ENCODE measurements at regions not wholly inside any gene's neighbourhood (a gene's known extent, or its start where the extent isn't known, plus 50 kb on each side); places are given as distances from the start of the nearest gene placed in this dataset.
"Not testable (repeated sequence)": the region's sequence is repeated elsewhere in the genome, so short reads cannot be mapped to it uniquely, and the experiment has no call there.

GRCh38 chr9:67529834-67530233, 328.9 kb upstream of the ANKRD20A1 start:
- H3K4me1 ChIP-seq (ENCODE audit: control insufficient read depth in 2 of 3, insufficient read depth in 2 of 3, low read depth in 1 of 3, low read length in 3 of 3); H3K9ac ChIP-seq (ENCODE audit: low read length in 3 of 3); FAIRE-seq; H3K4me3 ChIP-seq (ENCODE audit: low read length in 3 of 3); H3K36me3 ChIP-seq (ENCODE audit: control insufficient read depth in 2 of 3, insufficient read depth in 3 of 3, low read length in 3 of 3); H3K27me3 ChIP-seq (ENCODE audit: control insufficient read depth, insufficient read depth, low read length); intact Hi-C loops (cut with DNase I); H3K27ac ChIP-seq (ENCODE audit: low read depth in 2 of 2, low read length in 2 of 2); H3K9me3 ChIP-seq (ENCODE audit: control insufficient read depth in 2 of 3, insufficient read depth in 1 of 3, low read length in 3 of 3); DNase-seq: not testable (repeated sequence)

GRCh38 chr9:67516938-67517337, 341.8 kb upstream of the ANKRD20A1 start:
- H3K4me1 ChIP-seq (ENCODE audit: control insufficient read depth in 2 of 3, insufficient read depth in 2 of 3, low read depth in 1 of 3, low read length in 3 of 3); H3K27ac ChIP-seq (ENCODE audit: low read depth in 2 of 2, low read length in 2 of 2); H3K36me3 ChIP-seq (ENCODE audit: control insufficient read depth in 2 of 3, insufficient read depth in 3 of 3, low read length in 3 of 3); H3K9ac ChIP-seq (ENCODE audit: low read length in 3 of 3); DNase-seq; H3K9me3 ChIP-seq (ENCODE audit: control insufficient read depth in 2 of 3, insufficient read depth in 1 of 3, low read length in 3 of 3); intact Hi-C loops (cut with DNase I); H3K4me3 ChIP-seq (ENCODE audit: low read length in 3 of 3); FAIRE-seq; H3K27me3 ChIP-seq (ENCODE audit: control insufficient read depth, insufficient read depth, low read length): not testable (repeated sequence)

GRCh38 chr9:67514587-67514986, 344.1 kb upstream of the ANKRD20A1 start:
- H3K4me1 ChIP-seq (ENCODE audit: control insufficient read depth in 2 of 3, insufficient read depth in 2 of 3, low read depth in 1 of 3, low read length in 3 of 3); DNase-seq; H3K27ac ChIP-seq (ENCODE audit: low read depth in 2 of 2, low read length in 2 of 2); H3K36me3 ChIP-seq (ENCODE audit: control insufficient read depth in 2 of 3, insufficient read depth in 3 of 3, low read length in 3 of 3); H3K9ac ChIP-seq (ENCODE audit: low read length in 3 of 3); H3K27me3 ChIP-seq (ENCODE audit: control insufficient read depth, insufficient read depth, low read length); FAIRE-seq; H3K4me3 ChIP-seq (ENCODE audit: low read length in 3 of 3); H3K9me3 ChIP-seq (ENCODE audit: control insufficient read depth in 2 of 3, insufficient read depth in 1 of 3, low read length in 3 of 3); intact Hi-C loops (cut with DNase I): not testable (repeated sequence)

- H3K4me3 ChIP-seq (ENCODE audit: low read length in 3 of 3); H3K9ac ChIP-seq (ENCODE audit: low read length in 3 of 3); H3K27me3 ChIP-seq (ENCODE audit: control insufficient read depth, insufficient read depth, low read length); DNase-seq; H3K27ac ChIP-seq (ENCODE audit: low read depth in 2 of 2, low read length in 2 of 2); intact Hi-C loops (cut with DNase I); H3K4me1 ChIP-seq (ENCODE audit: control insufficient read depth in 2 of 3, insufficient read depth in 2 of 3, low read depth in 1 of 3, low read length in 3 of 3); FAIRE-seq; H3K9me3 ChIP-seq (ENCODE audit: control insufficient read depth in 2 of 3, insufficient read depth in 1 of 3, low read length in 3 of 3); H3K36me3 ChIP-seq (ENCODE audit: control insufficient read depth in 2 of 3, insufficient read depth in 3 of 3, low read length in 3 of 3): not testable (repeated sequence)
Measured at GRCh38 chr9:67503728-67504369, 354.9 kb upstream of the ANKRD20A1 start.

- H3K27me3 ChIP-seq (ENCODE audit: control insufficient read depth, insufficient read depth, low read length); H3K27ac ChIP-seq (ENCODE audit: low read depth in 2 of 2, low read length in 2 of 2); FAIRE-seq; DNase-seq; H3K4me1 ChIP-seq (ENCODE audit: control insufficient read depth in 2 of 3, insufficient read depth in 2 of 3, low read depth in 1 of 3, low read length in 3 of 3); H3K9ac ChIP-seq (ENCODE audit: low read length in 3 of 3); H3K36me3 ChIP-seq (ENCODE audit: control insufficient read depth in 2 of 3, insufficient read depth in 3 of 3, low read length in 3 of 3); H3K4me3 ChIP-seq (ENCODE audit: low read length in 3 of 3); H3K9me3 ChIP-seq (ENCODE audit: control insufficient read depth in 2 of 3, insufficient read depth in 1 of 3, low read length in 3 of 3); intact Hi-C loops (cut with DNase I): not testable (repeated sequence)
Measured at GRCh38 chr9:67492028-67492427, 366.7 kb upstream of the ANKRD20A1 start.

GRCh38 chr9:67477465-67477864, 381.3 kb upstream of the ANKRD20A1 start:
- H3K9ac ChIP-seq (ENCODE audit: low read length in 3 of 3); FAIRE-seq; DNase-seq; H3K9me3 ChIP-seq (ENCODE audit: control insufficient read depth in 2 of 3, insufficient read depth in 1 of 3, low read length in 3 of 3); H3K27ac ChIP-seq (ENCODE audit: low read depth in 2 of 2, low read length in 2 of 2); H3K4me1 ChIP-seq (ENCODE audit: control insufficient read depth in 2 of 3, insufficient read depth in 2 of 3, low read depth in 1 of 3, low read length in 3 of 3); intact Hi-C loops (cut with DNase I); H3K27me3 ChIP-seq (ENCODE audit: control insufficient read depth, insufficient read depth, low read length); H3K36me3 ChIP-seq (ENCODE audit: control insufficient read depth in 2 of 3, insufficient read depth in 3 of 3, low read length in 3 of 3); H3K4me3 ChIP-seq (ENCODE audit: low read length in 3 of 3): not testable (repeated sequence)

- H3K36me3 ChIP-seq (ENCODE audit: control insufficient read depth in 2 of 3, insufficient read depth in 3 of 3, low read length in 3 of 3); H3K9me3 ChIP-seq (ENCODE audit: control insufficient read depth in 2 of 3, insufficient read depth in 1 of 3, low read length in 3 of 3); DNase-seq; FAIRE-seq; H3K4me1 ChIP-seq (ENCODE audit: control insufficient read depth in 2 of 3, insufficient read depth in 2 of 3, low read depth in 1 of 3, low read length in 3 of 3); H3K27me3 ChIP-seq (ENCODE audit: control insufficient read depth, insufficient read depth, low read length); H3K9ac ChIP-seq (ENCODE audit: low read length in 3 of 3); H3K27ac ChIP-seq (ENCODE audit: low read depth in 2 of 2, low read length in 2 of 2); H3K4me3 ChIP-seq (ENCODE audit: low read length in 3 of 3); intact Hi-C loops (cut with DNase I): not testable (repeated sequence)
Measured at GRCh38 chr9:67470739-67471138, 388.0 kb upstream of the ANKRD20A1 start.

GRCh38 chr9:67468326-67468725, 390.4 kb upstream of the ANKRD20A1 start:
- intact Hi-C loops (cut with DNase I); H3K4me1 ChIP-seq (ENCODE audit: control insufficient read depth in 2 of 3, insufficient read depth in 2 of 3, low read depth in 1 of 3, low read length in 3 of 3); DNase-seq; H3K27me3 ChIP-seq (ENCODE audit: control insufficient read depth, insufficient read depth, low read length); H3K4me3 ChIP-seq (ENCODE audit: low read length in 3 of 3); FAIRE-seq; H3K9ac ChIP-seq (ENCODE audit: low read length in 3 of 3); H3K36me3 ChIP-seq (ENCODE audit: control insufficient read depth in 2 of 3, insufficient read depth in 3 of 3, low read length in 3 of 3); H3K27ac ChIP-seq (ENCODE audit: low read depth in 2 of 2, low read length in 2 of 2); H3K9me3 ChIP-seq (ENCODE audit: control insufficient read depth in 2 of 3, insufficient read depth in 1 of 3, low read length in 3 of 3): not testable (repeated sequence)
